IPS-NIHi11 (cell line): ENCODE measurements at regions not wholly inside any gene's neighbourhood (a gene's known extent, or its start where the extent isn't known, plus 50 kb on each side); places are given as distances from the start of the nearest gene placed in this dataset.
"Not testable (repeated sequence)": the region's sequence is repeated elsewhere in the genome, so short reads cannot be mapped to it uniquely, and the experiment has no call there.

ENCODE experiments used
- DNase-seq: peaks from one replicate; pipeline ENCODE4 v3.0.0; 2012; ENCODE audit warnings: mixed read lengths, low spot score

DNA sequence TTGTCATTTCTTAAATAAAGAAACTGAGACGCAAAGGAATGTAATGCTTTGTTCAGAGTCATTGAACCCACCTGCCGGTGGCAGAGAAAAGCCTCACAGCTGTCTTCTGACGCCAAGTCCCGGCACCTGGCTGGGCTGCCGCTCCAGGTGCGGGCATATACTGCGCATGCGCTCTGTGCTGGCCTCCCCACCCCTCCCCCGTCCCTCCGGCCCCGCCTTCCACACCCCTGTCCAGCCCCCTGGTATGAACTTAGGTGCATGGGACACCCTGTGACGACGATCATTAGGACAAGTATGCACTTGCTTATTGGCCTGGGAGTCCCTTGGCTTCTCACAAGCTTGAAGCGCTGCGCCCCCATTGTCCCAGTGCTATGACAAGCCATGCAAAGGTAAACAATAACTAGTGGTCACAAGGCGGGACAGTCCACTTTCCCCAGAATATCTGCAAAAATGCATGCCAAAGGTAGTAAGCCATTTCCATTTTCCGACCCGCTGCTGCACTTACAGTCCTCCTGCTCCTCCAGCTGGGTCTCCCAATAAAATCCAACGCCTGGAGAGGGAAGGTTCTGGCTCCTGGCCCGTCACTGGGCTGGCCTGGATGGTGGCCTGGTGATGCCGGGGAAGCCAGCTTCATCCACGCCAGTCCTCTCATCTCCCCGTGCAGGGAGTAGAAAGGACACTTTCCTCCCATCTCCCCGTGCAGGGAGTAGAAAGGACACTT is 100.4 kb downstream of the PSMG1 start:
- peak; percentile 82 for DNase-seq

DNA sequence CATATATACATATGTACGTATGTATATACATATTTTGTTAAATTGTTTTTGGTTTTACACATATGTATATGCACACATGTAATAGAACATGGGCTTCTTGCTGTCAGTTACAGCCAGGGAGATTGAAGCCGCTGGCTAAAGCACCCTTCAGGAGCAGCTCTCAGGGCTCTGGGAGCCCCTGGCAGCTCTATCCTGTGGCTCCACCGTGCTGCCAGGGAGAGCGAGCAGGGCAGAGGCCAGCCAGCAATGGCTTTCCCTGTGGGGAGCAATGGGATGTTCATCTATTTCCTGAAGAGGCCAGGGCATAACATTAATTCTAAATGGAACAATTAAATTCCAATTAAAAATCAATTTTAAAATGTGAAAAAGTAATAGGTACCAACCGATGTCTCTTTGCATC is 102.9 kb downstream of the PSMG1 start:
- no peak for DNase-seq

DNA sequence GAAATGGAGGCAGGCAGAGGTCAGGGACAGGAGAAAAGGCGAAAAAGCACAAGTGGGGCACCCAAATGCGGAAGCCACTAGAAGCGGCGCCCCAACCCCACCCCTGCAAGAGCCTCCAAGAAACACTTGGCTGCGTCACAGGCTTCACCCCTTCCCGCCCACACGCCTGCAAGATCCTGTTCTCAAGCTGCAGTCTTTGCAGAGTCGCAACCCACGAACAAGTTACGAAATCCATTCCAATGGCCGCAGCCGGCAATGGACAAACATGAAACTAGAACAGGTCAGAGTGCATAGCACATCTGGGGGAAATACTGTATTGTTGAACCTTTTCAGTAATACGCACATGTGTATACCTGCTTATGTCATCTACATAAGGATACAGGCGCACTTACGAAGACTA is 103.6 kb downstream of the PSMG1 start:
- no peak for DNase-seq

DNA sequence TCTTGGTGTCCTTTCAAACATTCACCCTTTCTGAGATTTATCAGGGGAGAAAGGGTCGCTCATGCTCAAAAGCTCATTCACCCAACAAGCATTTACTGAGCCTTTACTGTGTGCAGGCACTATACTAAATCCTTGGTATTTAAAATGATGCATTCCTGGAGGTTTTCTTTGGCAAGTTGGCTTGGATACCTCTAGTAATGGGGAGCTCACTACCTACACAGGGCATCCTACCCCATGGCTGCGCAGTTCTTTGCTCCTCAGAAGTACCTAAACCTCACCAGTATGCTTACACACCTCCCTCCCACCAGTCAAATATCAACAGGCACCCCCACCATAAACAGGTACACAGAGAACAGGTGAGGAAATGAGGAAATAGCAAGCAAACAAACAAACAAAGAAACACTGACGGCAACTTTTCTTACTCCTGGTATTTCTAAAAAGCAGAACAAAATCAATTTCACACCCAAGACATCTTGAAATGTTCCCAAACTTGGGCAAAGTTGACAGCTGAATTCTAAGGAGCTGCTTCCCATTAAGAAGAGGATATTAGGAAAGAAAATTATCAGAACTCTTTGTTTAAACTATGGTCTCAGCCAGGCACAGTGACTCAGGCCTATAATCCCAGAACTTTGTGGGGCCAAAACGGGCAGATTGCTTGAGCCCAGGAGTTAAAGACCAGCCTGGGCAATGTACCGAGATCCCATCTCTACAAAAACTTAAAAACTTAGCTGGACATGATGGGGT is 104.8 kb downstream of the PSMG1 start:
- DNase-seq, result no peak

DNA sequence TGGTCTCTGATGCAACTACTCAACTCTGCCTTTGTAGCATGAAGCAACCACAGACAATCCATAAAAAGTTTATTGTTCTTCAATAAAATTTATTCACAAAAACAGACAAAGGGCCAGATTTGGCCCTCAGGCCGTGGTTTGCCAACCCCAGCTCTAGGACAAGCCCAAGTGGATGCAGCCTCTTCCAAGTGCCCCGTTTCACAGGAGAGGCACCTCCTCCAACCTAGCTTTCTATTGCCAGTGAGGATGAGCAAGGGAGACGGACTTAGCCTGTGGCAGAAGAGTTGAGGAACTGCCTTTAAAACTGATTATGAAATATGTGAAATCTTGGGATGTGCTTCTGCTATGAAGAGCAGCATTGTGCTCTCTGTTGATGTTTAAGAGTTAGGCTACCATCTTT is 105.4 kb downstream of the PSMG1 start:
- DNase-seq, result no peak

DNA sequence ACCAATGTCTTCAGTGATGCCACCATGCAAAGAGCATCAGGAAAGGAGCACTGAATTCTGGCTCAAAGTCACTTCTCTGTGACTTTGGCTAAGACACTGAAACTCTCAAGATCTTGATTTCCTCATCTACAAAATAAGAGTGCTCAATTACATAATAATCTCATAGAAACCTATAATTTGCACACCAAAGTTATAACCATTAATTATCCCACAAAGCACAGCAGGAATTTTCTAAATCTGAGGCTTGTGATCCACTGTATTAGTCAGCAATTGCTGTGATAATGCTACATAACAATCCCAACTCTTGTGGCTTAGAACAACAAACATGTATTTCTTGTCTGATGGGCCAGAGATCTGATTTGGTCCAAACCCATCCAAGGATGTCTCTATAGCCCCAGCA is 108.7 kb downstream of the PSMG1 start:
- DNase-seq, result no peak

DNA sequence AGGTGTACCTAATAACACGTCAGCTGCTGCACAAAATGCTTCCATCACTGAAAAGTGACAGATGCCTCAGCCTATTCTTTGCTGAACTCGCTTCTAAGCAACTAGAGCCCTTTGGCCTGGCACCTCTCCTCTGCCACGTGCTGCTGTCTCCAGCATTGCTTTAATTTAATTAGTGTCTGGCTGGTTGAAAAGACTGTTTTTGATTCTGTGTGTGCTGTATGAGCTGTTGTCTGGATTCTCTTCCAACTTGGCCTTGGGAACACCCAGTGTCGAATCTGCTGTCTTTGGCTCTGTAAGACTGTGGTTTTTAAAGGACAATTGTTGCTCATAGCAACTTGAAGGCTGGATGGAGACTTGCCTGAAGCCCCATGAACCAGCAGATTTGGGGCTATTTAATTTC is 109.5 kb downstream of the PSMG1 start:
- DNase-seq, result no peak

DNA sequence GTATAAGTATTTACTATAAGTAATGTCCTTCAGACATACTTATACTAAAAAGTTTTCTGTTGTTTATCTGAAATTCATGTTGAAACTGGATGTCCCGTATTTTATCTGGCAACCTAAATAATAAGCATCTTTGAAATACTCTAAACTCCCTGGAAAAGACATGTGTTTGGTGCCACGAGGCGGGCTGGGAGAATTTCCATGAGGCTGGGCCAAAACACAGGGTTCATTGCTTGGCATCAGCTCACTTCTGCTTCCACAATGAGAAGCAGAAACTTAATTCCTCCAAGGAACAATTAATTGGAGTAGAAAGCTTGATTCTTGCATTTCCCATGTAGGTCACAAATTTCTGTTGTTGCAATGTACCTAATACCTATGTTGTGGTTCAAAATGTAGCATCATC is 110.2 kb downstream of the PSMG1 start:
- DNase-seq, result no peak

DNA sequence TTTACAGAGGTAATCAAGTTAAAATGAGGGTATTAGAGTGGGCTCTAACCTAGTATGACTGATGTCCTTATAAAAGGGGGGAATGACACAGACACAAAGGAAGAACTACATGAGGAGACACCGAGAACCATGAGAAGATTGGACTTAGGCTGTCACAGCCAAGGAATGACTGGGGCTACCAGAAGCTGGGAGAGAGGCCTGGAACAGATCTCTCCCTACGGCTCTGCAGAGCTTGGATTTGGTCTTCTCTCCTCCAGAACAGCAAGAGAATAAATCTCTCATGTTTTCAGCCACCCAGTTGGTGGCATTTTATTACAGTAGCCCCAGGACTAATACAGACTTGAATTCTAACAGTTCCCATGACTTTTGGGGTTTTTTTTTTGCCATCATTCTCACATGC is 110.8 kb downstream of the PSMG1 start:
- DNase-seq, result no peak

DNA sequence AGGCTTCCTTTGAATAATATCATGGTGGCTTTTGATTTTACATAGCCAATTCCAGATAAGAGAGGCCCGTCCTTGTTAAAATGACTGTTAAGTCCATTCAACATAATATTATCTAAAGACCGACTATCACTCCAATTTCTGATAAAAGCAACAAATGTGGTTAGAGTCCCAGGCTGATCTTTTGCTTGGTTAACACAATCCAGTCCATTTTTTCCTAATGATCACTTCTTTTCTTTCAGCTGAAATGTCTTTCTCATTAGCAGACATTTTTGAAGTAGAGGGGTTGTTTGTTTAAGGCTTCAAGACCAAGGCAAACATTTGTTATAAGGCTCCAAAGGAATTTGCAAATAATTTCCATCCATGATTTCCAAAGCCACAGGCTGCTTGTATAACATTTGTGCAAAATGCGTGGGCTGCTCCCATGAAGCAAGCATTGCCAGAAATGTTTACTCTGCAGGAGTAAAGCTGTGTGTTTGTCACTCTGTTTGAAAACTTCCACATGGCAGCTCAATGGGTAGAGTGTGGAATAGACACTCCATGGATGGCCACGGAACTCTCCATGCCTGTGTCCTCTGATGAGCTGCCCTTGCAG is 111.5 kb downstream of the PSMG1 start:
- no peak for DNase-seq

DNA sequence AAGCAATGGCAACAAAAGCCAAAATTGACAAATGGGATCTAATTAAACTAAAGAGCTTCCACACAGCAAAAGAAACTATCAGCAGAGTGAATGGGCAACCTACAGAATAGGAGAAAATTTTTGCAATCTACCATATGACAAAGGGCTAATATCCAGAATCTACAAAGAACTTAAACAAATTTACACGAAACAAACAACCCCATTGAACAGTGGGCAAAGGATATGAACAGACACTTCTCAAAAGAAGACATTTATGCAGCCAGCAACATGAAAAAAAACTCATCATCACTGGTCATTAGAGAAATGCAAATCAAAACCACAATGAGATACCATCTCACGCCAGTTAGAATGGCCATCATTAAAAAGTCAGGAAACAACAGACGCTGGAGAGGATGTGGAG is 113.4 kb downstream of the PSMG1 start:
- not testable (repeated sequence) for DNase-seq

DNA sequence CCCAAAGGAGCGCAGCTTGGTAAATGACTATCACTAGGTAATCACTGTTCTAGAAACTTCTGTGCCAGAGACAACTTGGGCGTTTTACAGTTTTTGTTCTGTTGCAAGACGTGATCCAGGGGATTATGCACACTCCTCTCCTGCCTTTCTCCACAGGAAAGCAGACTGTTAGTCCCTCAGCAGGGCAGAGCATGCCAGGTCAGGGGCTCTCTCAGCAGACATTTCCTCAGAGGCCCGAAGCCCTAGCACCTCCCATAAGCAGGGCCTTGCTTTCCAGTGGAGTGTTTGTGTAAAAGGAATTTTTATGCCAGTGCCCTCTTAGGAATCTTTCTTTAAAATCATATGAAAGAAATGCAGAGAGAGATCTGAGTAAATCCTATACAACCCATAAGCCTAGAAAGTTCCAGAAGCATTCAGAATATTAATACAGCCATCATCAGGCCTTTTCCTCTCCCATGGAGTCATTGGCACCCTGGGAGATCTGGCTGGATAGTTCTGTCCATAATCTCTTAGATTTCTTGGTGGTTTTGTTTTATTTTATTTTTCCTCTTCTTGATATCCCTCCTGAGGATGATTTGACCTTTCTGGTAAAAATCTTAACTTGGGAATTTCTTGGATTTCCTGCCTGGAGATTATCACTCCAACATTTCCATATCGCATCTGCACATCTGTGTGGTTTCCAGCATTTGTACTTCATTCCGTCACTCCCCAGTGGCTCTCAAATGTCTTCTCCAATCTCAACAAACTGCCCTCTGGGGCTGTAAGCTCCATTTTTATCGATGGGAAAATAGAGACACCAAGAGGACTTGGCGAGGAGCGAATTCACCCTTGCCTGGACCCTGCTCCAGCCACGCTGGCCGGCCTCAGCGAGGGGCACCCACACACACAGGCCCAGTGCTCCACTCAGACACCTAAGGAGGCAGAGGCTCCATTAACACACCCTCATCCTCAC is 116.1 kb downstream of the PSMG1 start:
- no peak for DNase-seq

DNA sequence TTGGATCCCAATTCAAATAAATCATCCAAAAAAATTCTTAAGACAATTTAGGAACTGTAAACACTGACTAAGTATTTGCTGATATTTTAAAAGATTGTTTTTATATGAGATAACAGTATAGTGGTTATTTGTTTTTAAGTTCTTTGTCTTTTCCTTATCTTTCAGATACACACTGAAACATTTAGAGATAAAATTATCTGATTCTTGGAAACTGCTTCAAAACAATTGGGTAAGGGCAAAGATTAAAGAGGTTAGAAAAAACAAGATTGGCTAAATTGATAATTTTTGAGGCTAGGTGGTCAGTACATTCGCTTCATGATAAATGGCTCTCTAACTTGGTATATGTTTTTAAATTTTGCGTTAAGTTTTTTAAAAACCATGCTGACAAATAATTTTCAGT is 117.3 kb downstream of the PSMG1 start:
- DNase-seq, result no peak

DNA sequence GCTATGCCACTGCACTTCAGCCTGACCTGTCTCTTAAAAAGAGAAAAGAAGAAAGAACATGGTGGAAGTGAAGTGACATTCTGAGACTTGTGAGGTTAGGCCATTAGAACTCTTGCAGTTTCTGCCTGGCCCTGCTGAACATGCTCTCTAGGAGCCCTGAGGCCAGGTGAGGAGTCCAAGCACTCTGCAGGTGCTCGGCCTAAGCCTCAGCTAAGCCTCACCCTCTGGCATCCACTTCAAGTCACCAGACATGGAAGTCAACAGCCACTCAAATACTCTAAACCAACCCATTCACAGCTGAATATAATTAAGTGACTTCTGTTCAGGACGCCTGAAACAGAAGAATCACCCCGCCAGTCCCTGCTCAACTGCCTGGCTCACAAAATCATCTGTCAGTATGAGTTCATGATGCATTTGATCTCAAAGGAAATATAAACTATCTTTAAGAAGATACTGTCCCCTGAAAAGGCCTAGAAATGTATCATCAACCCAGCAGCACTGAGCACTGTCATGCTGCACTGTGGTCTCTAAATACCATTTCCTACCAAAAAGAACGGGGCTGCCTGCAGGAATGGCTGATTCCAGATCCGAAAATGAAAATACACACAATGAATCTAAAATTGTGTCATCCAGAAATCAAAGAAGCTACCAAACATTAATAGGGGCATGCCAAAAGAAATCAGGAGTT is 118.8 kb downstream of the PSMG1 start:
- DNase-seq, result no peak

DNA sequence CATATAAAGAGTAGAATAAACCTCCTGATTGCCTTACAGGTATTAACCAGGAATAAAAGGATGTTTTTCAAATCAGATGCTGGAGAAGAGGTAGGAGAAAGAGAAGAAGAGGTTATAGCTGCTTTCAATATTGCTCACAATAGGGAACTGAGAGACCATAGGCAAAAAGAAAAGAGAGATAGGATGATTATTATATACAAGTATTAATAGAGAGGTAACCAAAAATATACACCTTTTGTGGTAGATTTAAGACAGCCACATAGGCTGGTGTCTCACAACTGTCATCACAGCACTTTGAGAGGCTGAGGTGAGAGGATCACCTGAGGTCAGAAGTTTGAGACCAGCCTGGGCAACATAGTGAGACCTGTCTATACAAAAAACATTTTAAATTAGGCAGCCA is 119.7 kb downstream of the PSMG1 start:
- DNase-seq, result no peak

DNA sequence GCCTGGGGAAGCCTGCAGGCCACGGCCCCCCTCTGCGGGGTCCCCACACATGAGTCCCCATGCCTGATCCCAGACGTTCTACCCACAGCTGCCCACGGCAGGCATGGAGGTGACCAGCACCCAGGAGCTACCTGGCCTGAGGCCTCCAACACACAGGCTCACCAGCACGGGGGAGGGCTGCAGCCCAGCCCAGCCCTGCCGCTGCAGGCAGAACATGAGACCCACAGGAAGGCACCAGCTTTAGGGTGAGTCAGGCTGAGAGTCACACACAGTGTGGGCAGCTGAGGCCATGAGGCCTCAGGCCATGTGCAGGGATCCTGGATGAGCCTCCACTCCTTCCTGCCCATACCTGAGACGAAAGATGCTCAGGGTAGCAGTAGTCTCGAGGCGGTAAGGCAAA is 121.1 kb downstream of the PSMG1 start:
- no peak for DNase-seq

DNA sequence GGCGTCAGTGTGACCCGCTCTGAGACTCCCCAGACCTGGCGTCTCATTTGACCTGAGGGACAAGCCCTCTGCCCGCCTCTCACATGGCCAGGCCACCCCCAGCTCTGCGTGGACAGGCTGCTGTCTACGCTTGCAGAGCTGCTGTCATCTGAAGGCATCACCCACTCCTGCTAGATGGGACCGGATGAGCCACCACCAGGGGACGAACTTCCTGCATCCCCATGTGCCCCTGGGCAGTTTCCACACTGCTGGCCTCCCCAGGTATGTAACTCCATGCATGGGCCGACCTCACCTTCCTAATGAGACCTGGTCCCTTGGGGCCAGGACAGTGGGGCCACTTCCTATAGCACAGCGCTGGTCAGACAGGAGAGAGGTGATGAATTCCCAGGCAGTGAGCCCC is 121.5 kb downstream of the PSMG1 start:
- no peak for DNase-seq

DNA sequence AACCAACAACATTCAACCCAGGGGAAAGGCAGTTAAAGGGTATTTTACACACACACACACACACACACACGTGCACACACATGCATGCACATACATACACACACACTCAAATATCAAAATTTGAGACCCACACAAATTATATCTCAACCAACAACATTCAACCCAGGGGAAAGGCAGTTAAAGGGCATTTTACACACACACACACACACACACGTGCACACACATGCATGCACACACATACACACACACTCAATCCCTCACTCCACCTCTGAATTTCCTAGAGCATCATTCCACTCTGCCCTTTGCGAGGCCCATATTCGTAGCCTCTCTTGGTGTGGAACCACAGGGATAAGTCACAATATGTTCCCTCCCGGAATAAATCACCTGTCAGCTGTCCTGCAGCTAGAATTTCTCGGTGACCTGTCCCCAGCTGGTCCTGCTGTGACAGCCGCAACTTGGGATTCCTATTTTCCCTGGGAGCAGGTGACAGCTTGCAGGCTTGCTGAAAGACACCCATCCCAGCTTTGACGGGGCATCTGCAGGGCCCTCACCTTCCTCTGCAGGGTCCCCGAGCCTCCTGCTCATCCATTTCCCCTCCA is 122.7 kb downstream of the PSMG1 start:
- no peak for DNase-seq

DNA sequence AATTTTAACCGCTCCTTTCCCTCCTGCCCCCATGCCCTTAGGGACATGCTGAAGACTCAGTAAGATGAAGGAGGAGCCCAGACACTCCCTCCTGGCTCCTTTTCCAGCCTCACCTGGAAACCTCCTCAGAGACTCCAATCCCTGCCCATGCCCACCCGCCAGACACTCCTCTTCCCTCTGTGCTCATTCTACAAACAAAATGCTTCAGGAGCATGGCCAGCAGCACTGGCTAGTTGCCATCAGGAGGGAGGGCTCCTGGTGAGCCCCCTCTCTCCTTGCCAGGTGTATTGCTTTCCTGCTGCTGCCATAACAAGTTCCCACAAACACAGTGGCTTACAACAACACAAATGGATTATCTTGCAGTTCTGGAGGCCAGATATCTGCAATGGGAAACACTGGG is 126.1 kb downstream of the PSMG1 start:
- DNase-seq, result no peak

DNA sequence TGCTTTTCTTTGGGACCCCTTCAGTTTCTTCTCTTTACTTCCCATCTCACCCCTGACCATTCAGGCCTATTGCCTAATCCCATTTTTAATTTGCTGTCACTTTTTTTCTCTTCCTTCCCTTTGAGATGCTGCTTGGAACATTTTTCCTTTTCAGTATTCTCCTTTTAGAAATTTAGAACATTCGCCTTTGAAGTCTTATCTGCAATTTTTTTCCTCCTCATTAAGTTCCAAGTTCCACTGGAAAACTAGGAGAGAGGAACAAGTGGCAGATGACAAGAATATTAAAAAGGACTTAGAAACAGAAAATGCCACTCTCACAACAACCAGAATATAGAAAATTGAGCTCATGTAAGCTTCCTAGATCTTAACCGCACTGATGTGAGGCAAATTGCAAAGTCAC is 126.6 kb downstream of the PSMG1 start:
- DNase-seq, result no peak

DNA sequence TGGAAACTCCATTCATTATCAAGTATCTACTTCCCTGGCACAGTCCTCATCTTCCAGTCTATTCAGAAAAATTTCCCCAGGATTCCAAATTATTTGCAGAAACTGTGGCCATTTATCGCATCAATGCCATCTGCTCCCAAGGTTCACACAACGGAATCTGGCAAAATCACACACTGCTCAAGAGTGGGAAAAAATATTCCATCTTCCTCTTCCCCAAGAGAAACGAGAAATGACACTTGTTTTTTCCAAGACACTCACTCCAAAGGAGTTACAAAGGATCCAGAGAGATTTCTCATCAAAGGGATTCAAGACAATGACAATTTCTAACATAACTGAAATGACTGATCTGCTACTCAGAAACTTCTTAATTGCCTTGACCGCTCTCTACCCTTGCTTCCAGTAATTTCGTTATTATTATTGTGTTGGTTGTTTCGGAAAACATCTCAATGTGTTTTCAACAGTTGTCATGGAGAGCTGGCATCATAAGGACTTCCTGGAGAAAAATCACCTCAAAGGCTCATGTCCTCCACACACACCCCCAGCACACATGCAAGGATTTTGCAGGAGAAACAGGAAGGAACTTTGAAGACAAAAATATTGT is 128.0 kb downstream of the PSMG1 start:
- DNase-seq, result no peak
